ENCODE measurements at regions not wholly inside any gene's neighbourhood (a gene's known extent, or its start where the extent isn't known, plus 50 kb on each side); places are given as distances from the start of the nearest gene placed in this dataset.

- WGBS (ENCODE audit: extremely low coverage, insufficient read length, low lambda C conversion rate) = no CpG with 5 or more reads among the region's 4 CpGs
- H3K36me3 Mint-ChIP-seq (ENCODE audit: insufficient read depth in 1 of 3, low read depth in 3 of 3) = peaks cover 0 to 3% (median 3%) of the 10 kb centered on the region in 3 experiments; a peak in 2 of 7 replicates
- no peak overlapping the region for H3K14ac ChIP-seq (ENCODE audit: insufficient read depth, low read length)
Measured at GRCh38 chr12:66736931-66737330, 58.1 kb upstream of the GRIP1 start.

More at GRCh38 chr12:66736931-66737330, 58.1 kb upstream of the GRIP1 start:
- Histone ChIP-seq H2BK20ac (ENCODE audit: low read depth, low read length, poor library complexity, severe bottlenecking) (no peak overlapping the region), H3K18ac (ENCODE audit: insufficient read length, low read depth, low read length) (no peak overlapping the region), H2BK12ac (ENCODE audit: insufficient read length, low read depth, low read length) (no peak overlapping the region), H2BK15ac (ENCODE audit: low read depth, low read length) (no peak overlapping the region), H3K27me3 (ENCODE audit: insufficient read depth, low read length) (no peaks in the 10 kb centered on the region), H2BK120ac (ENCODE audit: low read depth, low read length, poor library complexity, severe bottlenecking) (no peak overlapping the region), H2AFZ (ENCODE audit: low read length) (no peak overlapping the region), H3K9me3 (ENCODE audit: control insufficient read depth, low read depth, low read length) (no peaks in the 10 kb centered on the region), H2AK5ac (ENCODE audit: insufficient read length, low read length) (no peak overlapping the region), H3K4me2 (ENCODE audit: insufficient read depth, insufficient read length, low read length) (no peak overlapping the region), H4K91ac (ENCODE audit: insufficient read length, low read depth, low read length) (no peak overlapping the region), H3K27ac (ENCODE audit: insufficient read length, low read depth, low read length) (no peak overlapping the region), H2BK5ac (ENCODE audit: insufficient read length, low read length) (no peak overlapping the region), H3K56ac (ENCODE audit: insufficient read length, low read depth, low read length) (no peak overlapping the region), H3K4me1 (ENCODE audit: insufficient read depth, low read length) (peaks cover 2% of the 10 kb centered on the region; the same call in 1 of the 2 replicates), H4K8ac (replicated peaks; ENCODE audit: insufficient read length, low read depth, low read length) (no peak overlapping the region), H3T11ph (ENCODE audit: low read length) (no peak overlapping the region), H3K4ac (ENCODE audit: low read depth, low read length) (no peak overlapping the region), H3K9ac (ENCODE audit: extremely low read depth, insufficient read length, low read length) (no peak overlapping the region), H4K20me1 (ENCODE audit: control insufficient read depth, insufficient read depth, insufficient read length) (no peaks in the 10 kb centered on the region), H3K79me2 (ENCODE audit: insufficient read depth, low read length) (no peaks in the 10 kb centered on the region), H3K23ac (ENCODE audit: insufficient read length, low read depth, low read length) (no peak overlapping the region), H4K5ac (ENCODE audit: insufficient read length, low read depth, low read length) (no peak overlapping the region), H3K79me1 (ENCODE audit: insufficient read depth, low read depth, low read length, poor library complexity, severe bottlenecking) (no peaks in the 10 kb centered on the region), H3K23me2 (ENCODE audit: insufficient read length, low read depth, low read length, poor library complexity, severe bottlenecking) (no peaks in the 10 kb centered on the region)
- no peak for DNase-seq
- Mint-ChIP-seq H3K27ac (no peak overlapping the region), H3K4me1 (peaks cover 11 to 23% of the 10 kb centered on the region in 2 experiments), H3K9me3 (peaks cover 0 to 4% of the 10 kb centered on the region in 2 experiments; a peak in 1 of 5 replicates), H3K4me3 (no peak overlapping the region), H3K27me3 (ENCODE audit: low read depth) (no peaks in the 10 kb centered on the region)
- no peak for TF ChIP-seq CTCF (conservative IDR thresholded peaks at IDR 0.05)
